SJSA1 (cell line): ENCODE measurements at regions not wholly inside any gene's neighbourhood (a gene's known extent, or its start where the extent isn't known, plus 50 kb on each side); places are given as distances from the start of the nearest gene placed in this dataset.
A peak's percentile ranks its signal among the peaks of the same experiment; 100 is the strongest.

Experiments
- DNase-seq, 2 experiments: peaks; one replicate each; pipeline ENCODE4 v3.0.0-alpha.2; 2015 to 2020; ENCODE audit warnings: low spot score in 2 of 2, low read depth in 1 of 2
- H3K27ac ChIP-seq: fragments of 250-450 bp; sonication (Bioruptor Pico); 2 replicates; pipeline ENCODE4 v1.5.1; 2020; ENCODE audit warnings: mild to moderate bottlenecking, moderate library complexity
- H3K27me3 ChIP-seq: fragments of 250-450 bp; sonication (Bioruptor Pico); replicated peaks from 2 replicates; pipeline ENCODE4 v1.5.1; 2020; ENCODE audit warnings: mild to moderate bottlenecking, moderate library complexity
- H3K36me3 ChIP-seq: fragments of 250-450 bp; sonication (Bioruptor Pico); 2 replicates; pipeline ENCODE4 v1.5.1; 2020; ENCODE audit warnings: mild to moderate bottlenecking
- H3K4me1 ChIP-seq: fragments of 250-450 bp; sonication (Bioruptor Pico); replicated peaks from 2 replicates; pipeline ENCODE4 v1.6.1; 2021; ENCODE audit warnings: mild to moderate bottlenecking
- H3K4me3 ChIP-seq: fragments of 250-450 bp; sonication (Bioruptor Pico); 2 replicates; pipeline ENCODE4 v1.5.1; 2020; ENCODE audit warnings: mild to moderate bottlenecking
- H3K9me3 ChIP-seq: fragments of 250-450 bp; sonication (Bioruptor Pico); replicated peaks from 2 replicates; pipeline ENCODE4 v1.5.1; 2020; ENCODE audit warnings: mild to moderate bottlenecking

DNA sequence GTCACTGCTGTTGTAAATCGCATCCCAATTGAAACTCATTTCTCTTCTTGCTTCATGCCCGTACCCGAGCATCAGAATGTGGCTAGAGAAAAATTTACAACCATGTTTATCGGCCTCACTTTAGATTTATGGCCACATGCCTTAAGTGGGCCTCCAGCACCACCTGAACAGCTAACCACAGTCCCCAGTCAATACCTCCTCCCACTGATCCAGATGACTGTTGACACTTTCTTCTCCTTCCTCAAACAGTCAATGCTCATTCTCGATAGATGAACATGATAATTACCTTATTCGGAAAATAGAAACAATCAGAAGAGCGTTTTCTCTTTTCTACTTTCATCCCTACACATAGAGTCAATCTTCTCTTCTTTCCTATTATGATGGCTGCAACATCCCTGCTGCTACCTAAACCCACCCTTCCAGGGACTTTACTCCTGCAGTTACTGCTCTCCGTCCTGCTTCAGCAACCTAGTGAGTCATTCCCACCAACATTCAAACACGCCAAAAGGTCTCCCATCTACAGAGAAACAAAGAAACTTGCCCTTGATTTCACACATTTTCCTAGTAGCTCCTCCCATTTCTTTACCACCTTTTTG lies 416.3 kb upstream of the MAF start:
- no peaks in the 10 kb centered on the region for H3K36me3 ChIP-seq
- no peak overlapping the region for H3K27ac ChIP-seq
- no peak overlapping the region for H3K4me3 ChIP-seq
- peaks cover 17% of the 10 kb centered on the region for H3K4me1 ChIP-seq
- H3K27me3 ChIP-seq = no peaks in the 10 kb centered on the region
- DNase-seq = no peak
- H3K9me3 ChIP-seq = no peaks in the 10 kb centered on the region

DNA sequence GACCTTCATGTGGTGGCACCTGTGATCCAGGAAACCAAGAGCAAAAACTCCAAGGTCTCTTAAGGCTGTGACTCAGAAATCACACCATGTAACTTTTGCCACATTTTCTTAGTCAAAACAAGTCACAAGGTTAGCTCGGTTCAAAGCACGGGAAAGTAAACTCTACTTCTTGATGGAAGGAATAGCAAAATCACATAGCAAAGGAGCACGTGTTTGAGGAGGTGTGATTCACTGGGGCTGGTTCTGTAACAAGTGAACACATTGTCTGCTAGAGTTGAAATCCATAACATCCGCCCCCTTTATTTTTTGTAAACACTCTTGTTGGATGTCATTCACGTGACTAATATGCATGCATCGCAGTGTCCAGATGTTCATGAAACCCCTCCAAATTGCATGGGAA lies 415.0 kb upstream of the MAF start:
- H3K27ac ChIP-seq = no peak overlapping the region
- H3K36me3 ChIP-seq = no peaks in the 10 kb centered on the region
- no peak overlapping the region for H3K4me3 ChIP-seq
- H3K4me1 ChIP-seq = peaks cover 17% of the 10 kb centered on the region
- peak in 1 of 2 experiments; percentile 4 for DNase-seq
- H3K27me3 ChIP-seq = no peaks in the 10 kb centered on the region
- no peaks in the 10 kb centered on the region for H3K9me3 ChIP-seq

DNA sequence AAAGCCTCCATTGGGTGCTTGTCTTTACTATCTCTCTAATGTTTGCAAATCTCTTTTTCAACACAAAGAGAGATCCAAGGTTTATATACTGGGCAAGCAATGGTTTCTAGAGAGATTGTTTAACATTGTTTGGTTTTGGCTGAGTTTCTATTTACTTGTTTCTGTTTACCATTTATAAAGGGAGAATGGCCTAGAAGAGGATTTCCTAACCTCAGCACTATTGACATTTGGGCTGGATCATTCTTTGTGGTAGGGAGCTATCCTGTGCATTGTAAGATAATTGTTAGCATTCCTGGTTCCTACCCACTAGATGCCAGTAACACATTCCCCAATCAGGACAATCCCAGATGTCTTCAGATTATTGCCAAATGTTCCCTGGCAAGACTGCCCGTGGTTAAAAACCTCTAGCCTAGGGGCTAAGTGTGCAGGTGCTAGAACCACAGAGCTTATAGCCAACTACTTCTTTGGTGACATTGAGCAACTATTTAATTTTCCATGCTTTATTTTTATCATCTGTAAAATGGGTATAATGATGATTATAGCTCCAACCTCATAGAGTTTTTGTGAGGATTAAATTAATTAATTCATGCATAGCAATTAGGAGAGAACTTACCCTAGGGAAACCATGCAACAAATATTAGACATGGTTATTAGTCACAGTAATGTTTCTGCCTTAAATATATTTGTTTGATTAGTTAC lies 413.9 kb upstream of the MAF start:
- no peak overlapping the region for H3K27ac ChIP-seq
- H3K4me1 ChIP-seq = peaks cover 25% of the 10 kb centered on the region
- H3K36me3 ChIP-seq = no peaks in the 10 kb centered on the region
- DNase-seq = peak in 1 of 2 experiments; percentile 86
- no peaks in the 10 kb centered on the region for H3K9me3 ChIP-seq
- H3K4me3 ChIP-seq = no peak overlapping the region
- H3K27me3 ChIP-seq = no peaks in the 10 kb centered on the region

GRCh38 chr16:80012586-80012985 lies 412.0 kb upstream of the MAF start:
- DNase-seq = no peak
- H3K9me3 ChIP-seq = no peaks in the 10 kb centered on the region
- H3K27me3 ChIP-seq = no peaks in the 10 kb centered on the region
- no peak overlapping the region for H3K4me3 ChIP-seq
- H3K4me1 ChIP-seq = peaks cover 28% of the 10 kb centered on the region
- no peak overlapping the region for H3K27ac ChIP-seq
- no peaks in the 10 kb centered on the region for H3K36me3 ChIP-seq

DNA sequence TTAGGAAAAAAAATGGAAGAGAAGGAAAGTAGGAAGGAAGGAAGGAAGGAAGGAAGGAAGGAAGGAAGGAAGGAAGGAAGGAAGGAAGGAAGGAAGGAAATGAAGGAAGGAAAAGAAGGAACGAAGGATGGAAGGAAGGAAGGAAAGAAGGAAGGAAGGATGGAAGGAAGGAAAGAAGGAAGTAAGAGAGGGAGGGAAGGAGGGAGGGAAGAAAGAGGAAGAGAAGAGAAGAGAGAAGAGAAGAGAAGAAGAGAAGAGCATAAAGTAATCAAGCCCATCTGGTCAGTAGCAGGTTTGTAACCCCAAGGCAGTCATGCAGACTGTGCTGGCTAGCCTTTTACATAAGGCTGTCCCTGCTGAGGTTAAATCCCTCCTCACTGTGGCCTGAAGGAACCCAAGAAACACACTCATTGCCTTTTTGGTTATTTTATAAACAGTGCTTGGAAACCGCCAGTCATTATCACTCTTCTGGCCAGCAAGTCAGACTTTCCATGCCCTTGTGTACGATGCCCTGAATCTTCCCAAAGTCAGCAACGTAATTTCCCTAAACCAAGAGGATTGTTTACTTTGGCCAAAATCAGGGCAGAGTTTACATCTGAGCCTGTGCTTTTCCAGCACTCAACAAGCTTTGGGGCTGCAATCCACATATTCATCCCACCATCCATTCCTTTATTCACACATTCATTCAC lies 409.6 kb upstream of the MAF start:
- Histone ChIP-seq H3K4me3 (no peak overlapping the region), H3K36me3 (no peaks in the 10 kb centered on the region), H3K9me3 (no peaks in the 10 kb centered on the region), H3K27ac (no peak overlapping the region), H3K4me1 (peaks cover 37% of the 10 kb centered on the region), H3K27me3 (no peaks in the 10 kb centered on the region)
- DNase-seq = no peak

GRCh38 chr16:80008857-80009256 lies 408.3 kb upstream of the MAF start:
- DNase-seq = no peak
- H3K4me1 ChIP-seq = peaks cover 28% of the 10 kb centered on the region
- H3K9me3 ChIP-seq = no peaks in the 10 kb centered on the region
- H3K36me3 ChIP-seq = no peaks in the 10 kb centered on the region
- H3K4me3 ChIP-seq = no peak overlapping the region
- H3K27ac ChIP-seq = no peak overlapping the region
- no peaks in the 10 kb centered on the region for H3K27me3 ChIP-seq

GRCh38 chr16:80007231-80007630 lies 406.7 kb upstream of the MAF start:
- no peak for DNase-seq
- Histone ChIP-seq H3K4me3 (no peak overlapping the region), H3K9me3 (no peaks in the 10 kb centered on the region), H3K27me3 (no peaks in the 10 kb centered on the region), H3K4me1 (peaks cover 25% of the 10 kb centered on the region), H3K27ac (peak overlapping the region; percentile 53), H3K36me3 (no peaks in the 10 kb centered on the region)

- H3K27ac ChIP-seq = peak overlapping the region; percentile 53
- H3K9me3 ChIP-seq = no peaks in the 10 kb centered on the region
- peak; percentile 94 to 95 for DNase-seq
Measured at GRCh38 chr16:80006241-80007215, 406.0 kb upstream of the MAF start.

DNA sequence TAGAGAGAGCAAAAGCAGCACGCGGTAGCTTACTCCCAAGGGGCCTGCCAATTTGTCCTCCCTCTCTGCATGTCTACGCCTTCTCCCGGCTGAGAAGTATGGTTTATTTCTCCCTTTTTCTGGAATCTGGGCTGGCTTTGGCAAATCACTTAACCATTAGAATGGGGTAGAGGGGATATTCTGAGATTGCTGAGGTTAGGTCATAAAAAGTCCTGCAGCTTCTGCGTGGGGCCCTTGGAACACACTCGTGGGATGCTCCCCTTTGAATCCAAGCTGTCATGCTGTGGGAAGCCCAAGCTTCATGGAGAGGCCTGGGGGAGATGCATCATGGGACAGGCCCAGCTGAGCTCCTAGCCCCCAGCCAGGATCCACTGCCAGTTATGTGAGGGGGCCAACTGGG lies 403.6 kb upstream of the MAF start:
- H3K36me3 ChIP-seq = no peaks in the 10 kb centered on the region
- no peaks in the 10 kb centered on the region for H3K27me3 ChIP-seq
- H3K4me1 ChIP-seq = peaks cover 17% of the 10 kb centered on the region
- H3K27ac ChIP-seq = no peak overlapping the region
- no peak for DNase-seq
- no peak overlapping the region for H3K4me3 ChIP-seq
- H3K9me3 ChIP-seq = no peaks in the 10 kb centered on the region

More at GRCh38 chr16:80006241-80007215, 406.0 kb upstream of the MAF start:
- Histone ChIP-seq H3K27me3 (no peaks in the 10 kb centered on the region), H3K4me1 (peaks cover 25% of the 10 kb centered on the region), H3K36me3 (no peaks in the 10 kb centered on the region), H3K4me3 (no peak overlapping the region)

GRCh38 chr16:80002261-80002660 lies 401.7 kb upstream of the MAF start:
- DNase-seq = no peak
- peaks cover 11% of the 10 kb centered on the region for H3K4me1 ChIP-seq
- H3K27ac ChIP-seq = no peak overlapping the region
- H3K9me3 ChIP-seq = no peaks in the 10 kb centered on the region
- no peaks in the 10 kb centered on the region for H3K27me3 ChIP-seq
- no peak overlapping the region for H3K4me3 ChIP-seq
- H3K36me3 ChIP-seq = no peaks in the 10 kb centered on the region

GRCh38 chr16:79998143-79998542 lies 397.6 kb upstream of the MAF start:
- Histone ChIP-seq H3K4me3 (no peak overlapping the region), H3K9me3 (no peaks in the 10 kb centered on the region; the same call in 1 of the 2 replicates), H3K36me3 (no peaks in the 10 kb centered on the region), H3K4me1 (no peaks in the 10 kb centered on the region), H3K27me3 (no peaks in the 10 kb centered on the region), H3K27ac (no peak overlapping the region)
- no peak for DNase-seq

GRCh38 chr16:79997257-79997656 lies 396.7 kb upstream of the MAF start:
- H3K27ac ChIP-seq = no peak overlapping the region
- H3K9me3 ChIP-seq = no peaks in the 10 kb centered on the region; the same call in 1 of the 2 replicates
- 0 out of 2 replicates have a peak, but pooled peaks cover 3% of the 10 kb centered on the region for H3K4me1 ChIP-seq
- H3K36me3 ChIP-seq = no peaks in the 10 kb centered on the region
- no peak overlapping the region for H3K4me3 ChIP-seq
- DNase-seq = peak in 1 of 2 experiments; percentile 21
- no peaks in the 10 kb centered on the region for H3K27me3 ChIP-seq

GRCh38 chr16:79996321-79996720 lies 395.8 kb upstream of the MAF start:
- Histone ChIP-seq H3K9me3 (no peaks in the 10 kb centered on the region; the same call in 1 of the 2 replicates), H3K27ac (no peak overlapping the region), H3K36me3 (no peaks in the 10 kb centered on the region), H3K27me3 (no peaks in the 10 kb centered on the region), H3K4me3 (no peak overlapping the region), H3K4me1 (0 out of 2 replicates have a peak, but pooled peaks cover 3% of the 10 kb centered on the region)
- DNase-seq = no peak
